Subcutaneous abdominal adipose tissue (tissue), 5 donors: ENCODE measurements at regions not wholly inside any gene's neighbourhood (a gene's known extent, or its start where the extent isn't known, plus 50 kb on each side); places are given as distances from the start of the nearest gene placed in this dataset.

Experiments
- H3K27ac ChIP-seq: one replicate; pipeline ENCODE4 v1.7.0; 2013; ENCODE audit warnings: low read depth, mild to moderate bottlenecking, inconsistent platforms, low read length, moderate library complexity
- H3K27me3 ChIP-seq, 5 donors: one replicate each; pipeline ENCODE4 v1.7.0; 2013; ENCODE audit warnings: low read length in 5 of 5, inconsistent platforms in 1 of 5; ENCODE audit not compliant: control insufficient read depth in 5 of 5, insufficient read depth in 4 of 5
- H3K36me3 ChIP-seq, 5 donors: one replicate each; pipeline ENCODE4 v1.7.0; 2013; ENCODE audit warnings: low read length in 5 of 5; ENCODE audit not compliant: control insufficient read depth in 5 of 5, insufficient read depth in 5 of 5
- H3K4me1 ChIP-seq, 5 donors: one replicate each; pipeline ENCODE4 v1.7.0; 2013; ENCODE audit warnings: low read length in 5 of 5, mild to moderate bottlenecking in 3 of 5, moderate library complexity in 1 of 5; ENCODE audit not compliant: control insufficient read depth in 5 of 5, insufficient read depth in 5 of 5
- H3K4me3 ChIP-seq, 5 donors: one replicate each; pipeline ENCODE4 v1.7.0; 2013; ENCODE audit warnings: low read length in 5 of 5, low read depth in 1 of 5
- H3K9ac ChIP-seq, 5 donors: one replicate each; pipeline ENCODE4 v1.7.0; 2013; ENCODE audit warnings: low read length in 5 of 5, mild to moderate bottlenecking in 4 of 5, moderate library complexity in 3 of 5
- H3K9me3 ChIP-seq, 5 donors: one replicate each; pipeline ENCODE4 v1.7.0; 2013; ENCODE audit warnings: low read length in 5 of 5; ENCODE audit not compliant: control insufficient read depth in 5 of 5
- donor health status: healthy.
- donor health status: healthy.
- donor health status: healthy.
- donor health status: healthy.
- donor health status: healthy.

DNA sequence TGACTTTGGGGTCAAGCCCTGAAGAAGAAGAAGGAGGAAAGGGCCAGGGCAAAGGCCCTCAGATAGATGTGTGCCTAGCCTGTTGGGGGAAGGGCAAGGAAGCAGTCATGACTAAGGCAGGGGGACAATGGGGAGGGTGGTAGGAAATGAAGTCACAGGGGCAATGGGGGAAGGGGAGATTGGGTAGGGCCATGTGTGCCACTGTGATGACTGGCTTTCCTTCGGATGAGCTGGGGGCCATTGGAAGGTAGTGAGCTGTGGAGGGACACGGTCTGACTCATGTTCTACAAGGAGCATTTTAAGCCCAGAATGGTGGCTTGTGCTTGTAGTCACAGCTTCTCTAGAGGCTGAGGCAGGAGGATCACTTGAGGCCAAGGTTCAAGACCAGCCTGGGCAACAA is 642.0 kb downstream of the MID1IP1 start:
- Histone ChIP-seq H3K36me3 (no peaks in the 10 kb centered on the region), H3K27ac (no peak overlapping the region), H3K4me1 (no peaks in the 10 kb centered on the region), H3K27me3 (peaks cover 0 to 15% (median 3%) of the 10 kb centered on the region in 5 donors), H3K9ac (no peak overlapping the region), H3K9me3 (no peaks in the 10 kb centered on the region), H3K4me3 (no peak overlapping the region)

DNA sequence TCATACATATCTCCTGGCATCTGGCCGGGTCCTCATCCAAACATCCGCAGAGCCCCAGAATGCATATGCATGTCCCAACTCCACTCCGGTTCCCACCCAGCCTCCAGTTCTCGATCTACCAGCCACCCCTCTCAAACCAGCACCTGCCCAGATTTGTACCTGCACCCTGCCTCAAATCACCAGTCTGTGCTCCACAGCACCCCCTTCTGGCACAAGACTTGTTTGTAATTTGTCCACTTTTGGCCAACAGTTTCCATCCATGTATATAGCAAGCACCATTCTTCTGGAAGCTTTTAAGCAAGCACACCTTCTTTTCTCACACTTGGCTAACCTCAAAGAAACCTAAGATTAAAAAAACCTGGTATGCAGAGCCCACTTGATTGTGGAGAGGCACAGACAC is 644.1 kb downstream of the MID1IP1 start:
- H3K36me3 ChIP-seq: no peaks in the 10 kb centered on the region
- H3K9me3 ChIP-seq: peaks cover 0 to 4% (median 0%) of the 10 kb centered on the region in 5 donors
- no peaks in the 10 kb centered on the region for H3K4me1 ChIP-seq
- H3K4me3 ChIP-seq: no peak overlapping the region
- H3K9ac ChIP-seq: no peak overlapping the region
- peaks cover 0 to 17% (median 3%) of the 10 kb centered on the region in 5 donors for H3K27me3 ChIP-seq
- H3K27ac ChIP-seq: no peak overlapping the region

DNA sequence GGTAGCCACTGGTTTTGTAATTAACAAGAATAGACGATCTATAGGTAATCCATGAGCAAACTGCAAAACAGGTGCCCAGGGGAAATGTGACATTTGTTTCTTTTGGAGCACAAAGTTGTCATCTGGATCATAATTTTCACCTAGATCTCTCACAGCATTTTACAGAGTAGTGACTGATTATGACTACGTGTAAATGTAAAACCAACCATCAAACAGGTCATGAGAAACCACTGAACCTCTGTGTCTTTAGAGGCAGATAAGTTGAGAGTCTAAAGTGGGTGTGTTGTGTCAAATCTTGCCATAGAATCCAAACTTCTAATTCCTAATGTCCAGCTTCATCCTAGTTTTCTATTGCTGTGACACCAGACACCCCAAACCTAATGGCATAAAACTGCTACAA is 648.1 kb downstream of the MID1IP1 start:
- no peak overlapping the region for H3K9ac ChIP-seq
- H3K27me3 ChIP-seq: peaks cover 0 to 11% (median 7%) of the 10 kb centered on the region in 5 donors
- no peak overlapping the region for H3K27ac ChIP-seq
- H3K36me3 ChIP-seq: no peaks in the 10 kb centered on the region
- H3K4me1 ChIP-seq: peaks cover 0 to 9% (median 2%) of the 10 kb centered on the region in 5 donors
- peaks cover 0 to 6% (median 0%) of the 10 kb centered on the region in 5 donors for H3K9me3 ChIP-seq
- H3K4me3 ChIP-seq: no peak overlapping the region

DNA sequence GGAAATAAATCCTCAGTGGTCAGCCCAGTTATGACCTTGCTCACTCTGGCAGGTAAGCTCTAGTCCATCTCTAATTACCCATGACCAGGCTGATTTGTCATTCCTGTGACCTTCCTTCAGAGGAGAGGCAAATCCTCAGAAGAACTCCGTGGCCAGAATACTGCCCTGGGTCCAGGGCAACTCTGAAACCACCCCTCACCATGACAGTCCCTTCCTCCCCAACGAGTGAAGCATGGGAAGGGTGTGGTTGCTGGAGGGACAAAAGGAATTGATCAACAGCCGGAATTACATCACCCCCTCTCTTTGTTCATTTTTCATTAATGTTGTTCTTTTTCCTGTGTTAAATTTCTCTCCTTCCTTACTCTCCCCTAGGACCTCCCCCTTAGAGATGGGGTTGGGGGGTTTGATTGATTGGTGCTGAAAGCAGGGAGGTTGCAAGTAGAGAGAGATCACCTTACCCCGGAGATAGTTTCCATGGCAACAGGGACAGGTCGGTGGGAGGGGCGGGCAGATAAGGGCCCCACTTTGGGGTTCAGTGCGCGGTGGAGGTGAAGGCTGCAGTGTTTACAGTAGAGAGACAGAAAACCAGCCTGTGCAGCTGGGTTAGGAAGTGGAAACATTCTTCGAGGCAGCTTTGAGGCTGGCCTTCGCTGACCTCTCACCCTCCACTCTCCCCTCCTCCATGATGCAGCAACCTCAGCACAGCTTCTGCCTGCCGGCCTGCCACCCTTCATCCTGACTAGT is 647.4 kb downstream of the BCOR start:
- Histone ChIP-seq H3K9me3 (peaks cover 0 to 6% (median 0%) of the 10 kb centered on the region in 5 donors), H3K27ac (no peak overlapping the region), H3K4me3 (no peak overlapping the region), H3K4me1 (peaks cover 0 to 10% (median 2%) of the 10 kb centered on the region in 5 donors), H3K36me3 (no peaks in the 10 kb centered on the region), H3K9ac (no peak overlapping the region), H3K27me3 (peaks cover 0 to 11% (median 8%) of the 10 kb centered on the region in 5 donors)

DNA sequence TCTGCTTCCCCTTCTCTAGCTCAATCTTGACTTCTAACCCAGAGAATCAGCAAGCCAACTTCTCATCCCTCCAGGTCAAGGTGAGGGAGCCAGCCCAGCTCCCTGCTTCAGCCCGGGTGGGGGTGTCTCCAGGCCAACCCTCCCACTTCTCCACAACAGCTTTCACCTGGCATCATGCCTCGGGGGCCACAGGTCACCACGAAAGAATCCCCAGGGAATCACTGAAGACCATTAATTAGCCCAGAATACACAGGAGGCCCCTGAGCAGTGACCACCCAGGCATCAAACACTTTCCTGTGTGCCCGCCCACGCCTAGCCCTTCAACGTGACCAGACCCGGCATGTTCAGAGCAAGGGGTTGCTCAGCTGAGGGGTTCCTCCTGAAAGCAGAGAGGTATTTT is 646.7 kb downstream of the BCOR start:
- Histone ChIP-seq H3K4me1 (peaks cover 0 to 10% (median 2%) of the 10 kb centered on the region in 5 donors), H3K36me3 (no peaks in the 10 kb centered on the region), H3K4me3 (no peak overlapping the region)

DNA sequence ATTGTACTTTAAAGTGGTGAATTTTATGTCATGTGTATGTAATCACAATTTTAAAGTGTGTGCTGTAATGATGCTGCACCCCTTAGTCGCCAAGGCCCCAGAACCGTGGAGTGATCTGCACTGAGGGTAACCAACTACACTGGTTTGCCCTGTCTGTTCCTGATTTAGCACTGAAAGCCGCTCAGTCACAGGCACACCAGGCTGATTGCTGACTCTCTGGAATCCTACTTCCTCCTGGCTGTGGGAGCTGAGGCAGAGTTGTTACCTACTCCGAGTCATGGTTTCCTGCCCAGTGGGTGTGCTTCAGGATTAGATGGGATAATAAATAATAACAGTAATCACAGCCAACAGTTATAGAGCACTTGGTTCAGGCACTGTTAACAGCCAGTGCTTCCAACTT is 645.4 kb downstream of the BCOR start:
- Histone ChIP-seq H3K36me3 (no peaks in the 10 kb centered on the region), H3K4me1 (peaks cover 0 to 10% (median 5%) of the 10 kb centered on the region in 5 donors), H3K9ac (no peak overlapping the region), H3K27ac (no peak overlapping the region), H3K4me3 (no peak overlapping the region), H3K27me3 (peaks cover 0 to 14% (median 8%) of the 10 kb centered on the region in 5 donors), H3K9me3 (peaks cover 0 to 17% (median 5%) of the 10 kb centered on the region in 5 donors)

More for the DNA sequence above, 646.7 kb downstream of the BCOR start:
- Histone ChIP-seq H3K27me3 (peaks cover 0 to 14% (median 8%) of the 10 kb centered on the region in 5 donors), H3K9ac (no peak overlapping the region), H3K9me3 (peaks cover 0 to 6% (median 0%) of the 10 kb centered on the region in 5 donors), H3K27ac (no peak overlapping the region)

DNA sequence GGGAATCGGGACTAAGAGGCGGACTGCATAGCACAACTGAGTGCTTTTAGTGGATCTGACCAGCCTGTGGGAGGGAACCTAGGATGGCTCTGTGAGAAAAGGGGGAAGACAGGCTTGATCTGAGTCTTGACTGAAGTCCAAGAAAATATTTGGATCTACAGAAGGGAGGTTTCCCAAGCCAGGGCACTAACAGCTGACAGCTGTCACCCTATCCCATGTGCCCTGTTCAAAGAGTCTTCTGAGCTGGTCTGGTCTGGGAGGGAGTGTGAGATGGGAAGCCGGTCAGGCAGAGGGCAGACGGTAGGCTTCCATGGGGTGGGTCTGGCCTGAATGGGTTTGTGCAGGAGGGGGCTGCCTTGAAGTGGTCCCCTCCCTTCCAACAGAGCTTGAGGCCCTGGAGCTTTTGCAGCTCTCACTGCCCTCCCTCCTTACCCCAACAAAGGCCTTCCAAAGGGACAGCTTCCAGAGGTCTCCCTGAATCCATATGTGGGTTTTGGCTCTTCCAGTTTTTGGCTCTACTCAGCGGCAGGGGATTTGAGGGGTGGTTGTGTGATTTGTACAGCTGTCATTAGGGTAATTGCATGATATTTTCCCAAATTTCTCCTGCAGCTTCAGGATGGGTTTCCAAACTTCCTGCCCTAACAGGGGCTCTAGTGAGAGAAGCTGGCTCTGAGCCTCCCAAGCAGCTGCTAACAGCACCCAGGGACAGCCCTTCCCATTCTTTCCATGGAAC is 643.7 kb downstream of the BCOR start:
- Histone ChIP-seq H3K4me1 (peaks cover 0 to 10% (median 6%) of the 10 kb centered on the region in 5 donors), H3K36me3 (no peaks in the 10 kb centered on the region), H3K4me3 (no peak overlapping the region), H3K9me3 (peaks cover 0 to 18% (median 7%) of the 10 kb centered on the region in 5 donors), H3K27me3 (peaks cover 0 to 11% (median 4%) of the 10 kb centered on the region in 5 donors), H3K27ac (no peak overlapping the region), H3K9ac (no peak overlapping the region)

DNA sequence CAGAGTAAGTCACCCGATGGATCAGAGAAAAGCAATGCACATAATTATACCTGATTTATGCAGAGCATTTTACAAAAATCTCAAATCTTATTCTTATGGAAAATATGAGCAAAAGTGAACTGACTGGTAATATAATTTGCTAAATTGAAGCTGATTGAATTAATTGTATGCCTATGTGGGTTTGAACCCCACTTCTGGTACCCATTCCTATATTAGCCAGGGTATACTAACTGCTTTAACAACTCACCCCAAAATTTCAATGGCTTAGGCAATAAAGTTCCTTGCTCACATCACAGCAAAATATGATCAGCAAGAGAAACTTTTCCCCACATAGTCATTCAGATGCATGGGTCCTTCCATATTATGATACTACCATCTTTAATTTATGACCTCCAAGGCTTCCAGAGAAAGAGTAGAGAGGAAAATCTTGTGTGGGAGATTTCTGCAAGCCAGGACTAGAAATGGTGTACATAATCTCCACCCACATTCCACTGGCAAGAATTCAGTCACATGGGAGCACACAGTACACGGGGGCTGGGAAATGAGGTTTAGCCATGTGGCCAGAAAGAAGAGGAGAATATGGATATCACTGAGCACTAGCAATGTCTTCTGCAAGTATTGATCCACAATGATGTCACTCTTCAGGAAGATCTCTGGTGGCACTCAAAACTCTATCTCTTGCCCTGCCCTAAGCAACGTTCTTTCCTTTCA is 640.7 kb downstream of the BCOR start:
- H3K9me3 ChIP-seq: peaks cover 0 to 15% (median 12%) of the 10 kb centered on the region in 5 donors
- no peak overlapping the region for H3K9ac ChIP-seq
- H3K4me1 ChIP-seq: peaks cover 0 to 8% (median 6%) of the 10 kb centered on the region in 5 donors
- H3K27ac ChIP-seq: no peak overlapping the region
- no peaks in the 10 kb centered on the region for H3K36me3 ChIP-seq
- no peak overlapping the region for H3K4me3 ChIP-seq
- H3K27me3 ChIP-seq: peaks cover 0 to 12% (median 2%) of the 10 kb centered on the region in 5 donors

DNA sequence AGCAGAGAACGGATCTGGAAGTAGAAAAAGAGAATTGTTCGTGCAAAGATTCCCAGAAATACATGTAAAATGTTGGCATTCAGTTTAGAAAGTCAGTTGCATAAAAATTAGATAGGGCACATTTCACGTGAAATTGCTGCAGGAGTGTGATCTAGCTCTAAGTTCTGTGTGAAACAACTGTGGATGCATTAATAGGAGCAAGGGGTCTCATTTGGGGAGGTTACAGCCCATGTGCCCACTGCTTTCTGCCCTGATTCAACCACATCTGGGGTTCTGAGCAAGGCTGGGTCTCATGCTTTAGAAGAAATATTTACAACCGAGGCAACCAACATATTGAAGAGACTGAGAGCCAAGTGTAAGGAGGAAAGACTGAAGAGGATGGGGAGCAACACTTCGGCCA is 639.0 kb downstream of the BCOR start:
- H3K36me3 ChIP-seq: no peaks in the 10 kb centered on the region
- no peak overlapping the region for H3K4me3 ChIP-seq
- H3K27me3 ChIP-seq: peaks cover 0 to 16% (median 8%) of the 10 kb centered on the region in 5 donors
- H3K9me3 ChIP-seq: peaks cover 0 to 13% (median 12%) of the 10 kb centered on the region in 5 donors
- no peak overlapping the region for H3K27ac ChIP-seq
- peaks cover 0 to 8% (median 6%) of the 10 kb centered on the region in 5 donors for H3K4me1 ChIP-seq
- H3K9ac ChIP-seq: no peak overlapping the region
